Caco-2 (cell line): ENCODE measurements at regions not wholly inside any gene's neighbourhood (a gene's known extent, or its start where the extent isn't known, plus 50 kb on each side); places are given as distances from the start of the nearest gene placed in this dataset.

Experiments
- BruUV-seq: library from RNA; stranded (reverse); fragments of 400-500 nt; replicated peaks from 2 replicates; lab custom pipeline; 2021; lab: Mats Ljungman, UMichigan
- CTCF ChIA-PET: fragments of 300-600 bp; sonication (Branson Sonifier 250); formaldehyde crosslinking; loops from one replicate; lab custom pipeline; 2022; ENCODE audit warnings: antibody characterized with exemption; lab: Charles Lee
- POLR2A ChIA-PET: fragments of 300-600 bp; sonication (Branson Sonifier 250); formaldehyde crosslinking; loops from one replicate; lab custom pipeline; 2022; ENCODE audit warnings: antibody characterized with exemption; lab: Charles Lee
- DNase-seq, 2 experiments: peaks; one replicate each; pipeline versions ENCODE4 v3.0.0 to v3.0.0-alpha.2; 2020 to 2022
- H3K27me3 ChIP-seq: replicated peaks from 2 replicates; pipeline ENCODE4 v1.6.0; 2011; ENCODE audit warnings: low read length; ENCODE audit not compliant: control insufficient read depth, insufficient read depth
- H3K36me3 ChIP-seq: 2 replicates; pipeline ENCODE4 v1.5.1; 2011; ENCODE audit warnings: low read length; ENCODE audit not compliant: control insufficient read depth, insufficient read depth
- H3K4me1 ChIP-seq: fragments of 250-450 bp; sonication (Bioruptor Pico); 2 replicates; pipeline ENCODE4 v1.5.1; 2020; ENCODE audit warnings: mild to moderate bottlenecking
- H3K4me3 ChIP-seq: 2 replicates; pipeline ENCODE4 v1.5.1; 2011; ENCODE audit warnings: low read depth, mild to moderate bottlenecking, control low read depth, low read length
- H3K9me3 ChIP-seq: fragments of 250-450 bp; sonication (Bioruptor Pico); 2 replicates; pipeline ENCODE4 v1.5.1; 2020; ENCODE audit warnings: mild to moderate bottlenecking, moderate library complexity
- H3K27ac Mint-ChIP-seq: one replicate; pipeline ENCODE4 v1.8.0; 2022; ENCODE audit warnings: mixed read lengths; ENCODE audit not compliant: unreplicated experiment
- H3K27me3 Mint-ChIP-seq: one replicate; pipeline ENCODE4 v1.8.0; 2022; ENCODE audit warnings: mixed read lengths; ENCODE audit not compliant: insufficient read depth, unreplicated experiment
- H3K36me3 Mint-ChIP-seq: one replicate; pipeline ENCODE4 v1.8.0; 2022; ENCODE audit warnings: mild to moderate bottlenecking, mixed read lengths; ENCODE audit not compliant: insufficient read depth, unreplicated experiment
- H3K4me1 Mint-ChIP-seq: one replicate; pipeline ENCODE4 v1.8.0; 2022; ENCODE audit warnings: low read depth, mixed read lengths; ENCODE audit not compliant: unreplicated experiment
- H3K4me3 Mint-ChIP-seq: one replicate; pipeline ENCODE4 v1.8.0; 2022; ENCODE audit warnings: mild to moderate bottlenecking, moderate library complexity, mixed read lengths; ENCODE audit not compliant: unreplicated experiment
- H3K9me3 Mint-ChIP-seq: one replicate; pipeline ENCODE4 v1.8.0; 2022; ENCODE audit warnings: mixed read lengths; ENCODE audit not compliant: unreplicated experiment
- intact Hi-C: fragments of 100-400 bp; cut with micrococcal nuclease; formaldehyde crosslinking; loops from one replicate; pipeline ENCODE4 v1.10.0; 2022; ENCODE audit not compliant: unreplicated experiment
- TF ChIP-seq, protein P1 (sequence below), 2 experiments: fragments of 200-600 bp in 1 of 2; IDR thresholded peaks; 1 replicate in 1 of 2; 2 replicates in 1 of 2; pipeline versions ENCODE4 v1.5.1 to v1.8.0; 2011 to 2022; ENCODE audit warnings: antibody characterized with exemption in 1 of 2, control low read depth in 1 of 2, inconsistent platforms in 1 of 2, low read depth in 1 of 2, low read length in 1 of 2, mild to moderate bottlenecking in 1 of 2, moderate library complexity in 1 of 2; ENCODE audit not compliant: insufficient read depth in 1 of 2, severe bottlenecking in 1 of 2, unreplicated experiment in 1 of 2

DNA sequence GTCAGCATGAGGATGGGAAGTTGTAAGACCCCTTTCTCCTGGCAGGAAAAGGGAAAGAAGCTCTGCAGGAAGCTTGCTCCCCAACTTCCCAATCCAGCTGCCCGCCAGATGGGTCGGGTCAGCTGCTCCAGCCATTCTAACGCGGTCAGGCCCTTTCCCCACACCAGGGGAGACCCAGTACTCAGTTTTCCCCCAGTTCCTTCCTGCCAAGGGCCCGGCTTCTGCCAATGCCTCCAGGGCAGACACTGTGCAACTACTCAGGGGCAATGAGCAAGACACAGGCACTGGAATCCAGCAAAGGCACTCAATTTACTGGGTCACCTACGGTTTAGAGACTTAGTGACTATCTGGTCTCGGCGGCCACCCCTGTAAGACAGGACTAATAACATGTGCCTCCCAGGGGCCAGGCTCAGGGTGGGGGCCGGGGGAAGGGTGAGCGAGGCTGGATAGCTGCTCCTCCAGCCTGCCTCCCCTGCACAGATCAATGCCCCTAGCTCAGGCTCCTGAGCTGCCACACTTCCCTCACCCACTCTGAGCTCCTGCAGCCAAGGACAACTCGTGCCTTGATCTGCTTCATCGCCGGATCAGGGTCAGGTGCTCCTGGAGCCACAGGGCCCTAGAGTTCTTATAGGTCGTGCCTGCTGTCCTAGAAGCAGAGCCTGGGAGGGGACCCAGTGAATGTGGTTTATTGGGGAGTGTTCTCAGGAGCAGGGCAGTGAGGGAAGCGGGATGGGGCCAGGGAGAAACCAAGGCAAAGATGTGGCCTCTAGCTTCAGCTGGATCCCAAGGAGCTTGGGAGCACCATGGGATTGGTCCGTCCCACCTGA, 171.1 kb downstream of the ZFP36L2 start:
- Histone ChIP-seq H3K4me1 (peaks cover 26% of the 10 kb centered on the region), H3K36me3 (no peaks in the 10 kb centered on the region), H3K27me3 (no peaks in the 10 kb centered on the region), H3K9me3 (no peaks in the 10 kb centered on the region), H3K4me3 (no peak overlapping the region)
- ChIA-PET CTCF (no interaction called here), POLR2A (interaction anchor here (0.5 kb wide), 1 partner anchor 92 kb away, joined by 4 read pairs; no protein-coding TSS in a partner anchor)
- BruUV-seq, result no TSS peak
- Mint-ChIP-seq H3K27me3 (no peaks in the 10 kb centered on the region), H3K4me1 (peaks cover 27% of the 10 kb centered on the region), H3K36me3 (no peaks in the 10 kb centered on the region), H3K9me3 (peaks cover under 1% of the 10 kb centered on the region), H3K27ac (no peak overlapping the region), H3K4me3 (no peak overlapping the region)
- intact Hi-C loops, result no loop called here
- DNase-seq, result no peak
- TF ChIP-seq, protein P1, sequence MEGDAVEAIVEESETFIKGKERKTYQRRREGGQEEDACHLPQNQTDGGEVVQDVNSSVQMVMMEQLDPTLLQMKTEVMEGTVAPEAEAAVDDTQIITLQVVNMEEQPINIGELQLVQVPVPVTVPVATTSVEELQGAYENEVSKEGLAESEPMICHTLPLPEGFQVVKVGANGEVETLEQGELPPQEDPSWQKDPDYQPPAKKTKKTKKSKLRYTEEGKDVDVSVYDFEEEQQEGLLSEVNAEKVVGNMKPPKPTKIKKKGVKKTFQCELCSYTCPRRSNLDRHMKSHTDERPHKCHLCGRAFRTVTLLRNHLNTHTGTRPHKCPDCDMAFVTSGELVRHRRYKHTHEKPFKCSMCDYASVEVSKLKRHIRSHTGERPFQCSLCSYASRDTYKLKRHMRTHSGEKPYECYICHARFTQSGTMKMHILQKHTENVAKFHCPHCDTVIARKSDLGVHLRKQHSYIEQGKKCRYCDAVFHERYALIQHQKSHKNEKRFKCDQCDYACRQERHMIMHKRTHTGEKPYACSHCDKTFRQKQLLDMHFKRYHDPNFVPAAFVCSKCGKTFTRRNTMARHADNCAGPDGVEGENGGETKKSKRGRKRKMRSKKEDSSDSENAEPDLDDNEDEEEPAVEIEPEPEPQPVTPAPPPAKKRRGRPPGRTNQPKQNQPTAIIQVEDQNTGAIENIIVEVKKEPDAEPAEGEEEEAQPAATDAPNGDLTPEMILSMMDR (IDR thresholded peaks at IDR 0.05; ENCODE audit: insufficient read depth in 1 of 2, low read depth in 1 of 2, low read length in 1 of 2, severe bottlenecking in 1 of 2, unreplicated experiment in 1 of 2), result no peak

DNA sequence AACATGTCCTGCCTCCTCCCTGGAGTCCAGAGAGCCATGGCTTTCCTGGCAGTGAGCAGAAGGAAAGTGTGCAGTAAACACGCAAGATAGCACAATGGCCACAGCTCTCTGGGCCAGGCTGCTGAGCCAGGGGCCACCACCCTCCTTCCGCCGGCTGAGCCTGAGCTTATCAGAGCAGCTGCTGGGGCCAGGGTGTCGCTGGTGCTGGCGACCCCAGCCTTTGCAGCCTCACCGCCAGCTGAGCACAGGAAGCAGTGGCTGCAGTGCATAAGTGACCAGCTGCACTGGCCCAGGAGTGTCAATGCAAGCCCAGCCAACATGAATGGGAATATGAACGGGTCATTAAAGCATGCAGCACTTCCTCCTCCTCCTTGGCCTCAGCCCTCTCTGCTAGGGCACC, 172.0 kb downstream of the ZFP36L2 start:
- H3K9me3 Mint-ChIP-seq, result no peaks in the 10 kb centered on the region
- H3K27ac Mint-ChIP-seq, result no peak overlapping the region
- ChIA-PET CTCF (no interaction called here), POLR2A (no interaction called here)
- BruUV-seq, result no TSS peak
- H3K4me1 Mint-ChIP-seq, result peaks cover 35% of the 10 kb centered on the region
- intact Hi-C loops, result no loop called here
- H3K27me3 Mint-ChIP-seq, result no peaks in the 10 kb centered on the region
- Histone ChIP-seq H3K9me3 (no peaks in the 10 kb centered on the region), H3K4me3 (no peak overlapping the region), H3K27me3 (no peaks in the 10 kb centered on the region), H3K36me3 (no peaks in the 10 kb centered on the region), H3K4me1 (peaks cover 26% of the 10 kb centered on the region)
- no peak overlapping the region for H3K4me3 Mint-ChIP-seq
- H3K36me3 Mint-ChIP-seq, result no peaks in the 10 kb centered on the region
- DNase-seq, result no peak
- TF ChIP-seq, protein P1 (IDR thresholded peaks at IDR 0.05; ENCODE audit: insufficient read depth in 1 of 2, low read depth in 1 of 2, low read length in 1 of 2, severe bottlenecking in 1 of 2, unreplicated experiment in 1 of 2), result no peak

DNA sequence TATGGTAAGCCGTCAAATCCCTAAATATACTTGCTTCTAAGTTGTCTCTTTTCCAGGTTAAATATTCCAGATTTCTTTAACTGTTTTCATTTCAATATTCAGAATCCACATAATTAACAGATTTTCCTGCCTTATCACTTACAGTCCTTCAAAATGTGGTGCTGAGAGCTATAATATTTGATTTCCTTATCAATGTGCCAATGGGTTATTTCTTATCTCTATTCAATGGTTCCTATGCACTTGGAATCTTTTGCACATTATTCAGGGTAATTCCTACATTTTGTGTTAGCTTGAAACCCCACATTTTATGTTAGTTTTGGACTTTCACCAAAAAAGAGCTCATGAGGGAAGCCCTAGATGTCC, 173.5 kb downstream of the ZFP36L2 start:
- CTCF ChIA-PET, result no interaction called here
- intact Hi-C loops, result no loop called here

More for the DNA sequence above, 173.5 kb downstream of the ZFP36L2 start:
- TF ChIP-seq, protein P1 (IDR thresholded peaks at IDR 0.05; ENCODE audit: insufficient read depth in 1 of 2, low read depth in 1 of 2, low read length in 1 of 2, severe bottlenecking in 1 of 2, unreplicated experiment in 1 of 2), result no peak
- Mint-ChIP-seq H3K27ac (no peak overlapping the region), H3K4me3 (no peak overlapping the region), H3K27me3 (no peaks in the 10 kb centered on the region), H3K9me3 (no peaks in the 10 kb centered on the region), H3K4me1 (peaks cover 33% of the 10 kb centered on the region), H3K36me3 (no peaks in the 10 kb centered on the region)
- Histone ChIP-seq H3K36me3 (no peaks in the 10 kb centered on the region; the same call in 1 of the 2 replicates), H3K4me3 (no peak overlapping the region), H3K27me3 (no peaks in the 10 kb centered on the region), H3K9me3 (no peaks in the 10 kb centered on the region), H3K4me1 (peaks cover 24% of the 10 kb centered on the region)
- POLR2A ChIA-PET, result no interaction called here
- BruUV-seq, result no TSS peak
- DNase-seq, result no peak
